Brain microvascular endothelial cell (primary cell): ENCODE measurements at regions not wholly inside any gene's neighbourhood (a gene's known extent, or its start where the extent isn't known, plus 50 kb on each side); places are given as distances from the start of the nearest gene placed in this dataset.

Source experiments
- DNase-seq: peaks from one replicate; pipeline ENCODE4 v3.0.0-alpha.2; 2020
- H3K27ac ChIP-seq: fragments of 250-450 bp; sonication (Bioruptor Pico); 2 replicates; pipeline ENCODE4 v1.5.1; 2020; ENCODE audit warnings: mild to moderate bottlenecking, moderate library complexity
- H3K27me3 ChIP-seq: fragments of 250-450 bp; sonication (Bioruptor Pico); replicated peaks from 2 replicates; pipeline ENCODE4 v1.5.1; 2020; ENCODE audit warnings: mild to moderate bottlenecking
- H3K36me3 ChIP-seq: fragments of 250-450 bp; sonication (Bioruptor Pico); replicated peaks from 2 replicates; pipeline ENCODE4 v1.5.1; 2020; ENCODE audit warnings: mild to moderate bottlenecking
- H3K4me3 ChIP-seq: 2 replicates; pipeline ENCODE4 v1.5.1; 2011; ENCODE audit warnings: low read depth, mild to moderate bottlenecking, control low read depth, low read length, moderate library complexity
- CTCF ChIP-seq: IDR thresholded peaks from 2 replicates; pipeline ENCODE4 v1.5.1; 2011; ENCODE audit warnings: low read depth, mild to moderate bottlenecking, moderate library complexity, low read length, control low read depth, inconsistent platforms; ENCODE audit errors: missing control alignments
- in situ Hi-C: cut with HindIII; loops from 2 replicates; pipeline ENCODE4 v1.10.0; 2017; ENCODE audit warnings: low sequenced_read_pairs, low pct_ligation_motif_present

- no peaks in the 10 kb centered on the region for H3K36me3 ChIP-seq
- H3K4me3 ChIP-seq = no peak overlapping the region
- in situ Hi-C loops = no loop called here
- TF ChIP-seq CTCF = no peak
- H3K27me3 ChIP-seq = no peaks in the 10 kb centered on the region
- H3K27ac ChIP-seq = no peak overlapping the region
- no peak for DNase-seq
Observed at GRCh38 chr16:49972961-49973360, 52.1 kb upstream of the CNEP1R1 start.
